C4-2B (cell line): ENCODE measurements at regions not wholly inside any gene's neighbourhood (a gene's known extent, or its start where the extent isn't known, plus 50 kb on each side); places are given as distances from the start of the nearest gene placed in this dataset.

Source experiments
- ZFX ChIP-seq: fragments of 450-650 bp; IDR thresholded peaks from 2 replicates; pipeline ENCODE4 v1.6.1; 2017
- TF ChIP-seq, protein P1 (sequence below): fragments of 450-650 bp; conservative IDR thresholded peaks from 2 replicates; pipeline ENCODE4 v1.5.1; 2017; ENCODE audit warnings: mild to moderate bottlenecking

DNA sequence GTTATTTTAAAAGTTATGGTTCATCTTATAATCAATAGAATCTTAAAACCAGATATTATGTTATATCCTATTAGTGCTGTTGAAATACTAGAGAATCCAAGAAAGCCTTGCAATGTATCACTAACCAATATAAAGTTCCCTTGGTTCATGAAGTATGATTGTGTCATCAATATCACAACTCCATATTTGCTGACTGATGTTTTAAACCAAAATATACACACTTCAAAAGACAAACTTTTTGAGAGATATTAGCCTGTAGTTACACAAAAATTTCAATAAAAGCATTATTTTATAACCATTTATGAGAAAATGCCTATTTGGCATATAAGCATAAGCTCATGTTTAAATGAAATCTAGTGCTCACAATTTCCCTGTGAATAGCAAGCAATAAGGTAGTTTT lies 198.6 kb downstream of the CENPC start:
- TF ChIP-seq, protein P1, sequence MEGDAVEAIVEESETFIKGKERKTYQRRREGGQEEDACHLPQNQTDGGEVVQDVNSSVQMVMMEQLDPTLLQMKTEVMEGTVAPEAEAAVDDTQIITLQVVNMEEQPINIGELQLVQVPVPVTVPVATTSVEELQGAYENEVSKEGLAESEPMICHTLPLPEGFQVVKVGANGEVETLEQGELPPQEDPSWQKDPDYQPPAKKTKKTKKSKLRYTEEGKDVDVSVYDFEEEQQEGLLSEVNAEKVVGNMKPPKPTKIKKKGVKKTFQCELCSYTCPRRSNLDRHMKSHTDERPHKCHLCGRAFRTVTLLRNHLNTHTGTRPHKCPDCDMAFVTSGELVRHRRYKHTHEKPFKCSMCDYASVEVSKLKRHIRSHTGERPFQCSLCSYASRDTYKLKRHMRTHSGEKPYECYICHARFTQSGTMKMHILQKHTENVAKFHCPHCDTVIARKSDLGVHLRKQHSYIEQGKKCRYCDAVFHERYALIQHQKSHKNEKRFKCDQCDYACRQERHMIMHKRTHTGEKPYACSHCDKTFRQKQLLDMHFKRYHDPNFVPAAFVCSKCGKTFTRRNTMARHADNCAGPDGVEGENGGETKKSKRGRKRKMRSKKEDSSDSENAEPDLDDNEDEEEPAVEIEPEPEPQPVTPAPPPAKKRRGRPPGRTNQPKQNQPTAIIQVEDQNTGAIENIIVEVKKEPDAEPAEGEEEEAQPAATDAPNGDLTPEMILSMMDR: no peak
- no peak for TF ChIP-seq ZFX
